ENCODE measurements at regions not wholly inside any gene's neighbourhood (a gene's known extent, or its start where the extent isn't known, plus 50 kb on each side); places are given as distances from the start of the nearest gene placed in this dataset.
"Not testable (repeated sequence)": the region's sequence is repeated elsewhere in the genome, so short reads cannot be mapped to it uniquely, and the experiment has no call there.

DNA sequence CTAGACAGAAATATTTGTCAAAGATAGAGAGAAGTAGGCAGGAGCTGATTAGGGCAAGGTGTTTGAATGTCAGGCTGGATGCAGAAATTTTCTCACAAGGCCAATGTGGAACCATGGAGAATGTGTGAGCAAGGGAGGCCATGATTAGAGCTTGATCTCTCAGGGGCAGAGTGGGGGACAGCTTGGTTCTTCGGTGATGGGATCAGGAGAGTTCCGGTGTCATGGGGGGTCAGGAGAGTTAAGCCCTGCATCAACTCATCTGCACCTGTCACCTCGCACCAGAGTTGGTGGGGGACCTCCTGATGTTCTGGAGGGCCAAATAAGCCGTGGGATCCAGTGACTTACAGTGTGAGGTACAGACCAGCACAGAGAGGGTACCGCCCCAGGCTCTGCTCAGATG is 175.1 kb upstream of the TPTE start:
- H3K9me3 ChIP-seq (replicated peaks in 1 of 3); intact Hi-C loops (cut with DNase I): not testable (repeated sequence)
- 49 to 55% (median 52%) methylated on average over 4 to 5 of the region's 5 CpGs for WGBS, 4 donors

DNA sequence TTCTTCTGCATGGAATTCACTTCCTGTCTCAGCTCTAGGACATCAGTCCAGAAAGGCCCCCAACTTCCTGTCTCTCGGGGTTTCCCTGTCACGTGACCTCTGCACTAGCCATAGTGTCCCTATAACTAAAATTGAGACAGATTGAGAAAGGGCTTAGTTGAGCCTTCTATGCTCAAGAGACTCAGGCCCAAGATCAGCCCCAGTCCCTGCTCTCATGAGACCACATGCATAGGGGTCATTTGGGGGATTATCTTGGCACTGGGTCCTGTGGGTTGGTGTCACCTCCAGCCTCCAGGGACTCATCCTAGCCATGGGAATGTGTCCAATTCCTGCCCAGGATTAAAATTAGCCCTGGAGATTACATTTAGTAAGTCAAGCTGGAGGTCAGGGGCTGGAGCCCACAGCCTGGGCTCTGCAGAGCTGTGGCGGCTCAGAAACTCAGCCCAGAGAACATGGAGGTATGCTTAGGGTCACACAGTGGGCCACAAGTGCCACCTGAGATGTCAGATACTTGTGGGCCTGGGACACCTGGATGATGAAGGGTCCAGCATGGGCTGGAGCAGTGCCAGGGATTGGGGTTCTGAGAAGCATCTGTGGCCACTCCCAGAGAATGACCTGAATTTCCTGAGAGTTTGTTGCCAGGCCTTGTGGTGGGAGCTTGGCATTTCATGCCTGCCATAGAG is 174.3 kb upstream of the TPTE start:
- H3K27ac ChIP-seq; DNase-seq; H3K4me1 ChIP-seq (replicated peaks in 1 of 2); H3K9me3 ChIP-seq (replicated peaks in 1 of 3); intact Hi-C loops (cut with DNase I); H3K4me3 ChIP-seq; H3K36me3 ChIP-seq (replicated peaks in 1 of 2); H3K27me3 ChIP-seq: not testable (repeated sequence)
- 66 to 79% (median 76%) methylated on average over 3 of the region's 3 CpGs for WGBS, 4 donors

More for the DNA sequence above, 175.1 kb upstream of the TPTE start:
- H3K4me3 ChIP-seq; H3K36me3 ChIP-seq (replicated peaks in 1 of 2); DNase-seq; H3K4me1 ChIP-seq (replicated peaks in 1 of 2); H3K27ac ChIP-seq; H3K27me3 ChIP-seq: not testable (repeated sequence)

DNA sequence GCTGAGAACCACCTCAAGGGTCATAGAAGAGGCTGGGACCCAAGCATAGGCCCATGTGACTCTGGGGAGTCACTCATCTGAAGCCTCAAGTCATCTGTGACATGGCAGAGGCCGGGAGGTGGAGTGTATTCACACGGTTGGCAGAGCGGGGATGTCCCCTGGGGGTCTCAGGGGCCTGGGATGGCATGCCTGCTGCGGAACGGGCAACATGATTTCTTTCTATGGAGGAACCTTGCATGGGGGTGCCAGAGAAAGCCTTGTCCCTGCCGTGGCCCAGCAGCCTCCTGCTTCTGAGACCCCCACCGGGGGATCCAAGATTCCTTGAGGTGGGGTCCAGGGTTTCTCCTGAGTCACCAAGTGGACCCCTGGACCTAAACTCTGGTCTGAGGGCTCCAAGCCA is 173.7 kb upstream of the TPTE start:
- H3K4me1 ChIP-seq (replicated peaks in 1 of 2); H3K27ac ChIP-seq; H3K9me3 ChIP-seq (replicated peaks in 1 of 3); DNase-seq; H3K27me3 ChIP-seq; H3K36me3 ChIP-seq (replicated peaks in 1 of 2); intact Hi-C loops (cut with DNase I); H3K4me3 ChIP-seq: not testable (repeated sequence)
- WGBS, 4 donors: 71 to 76% (median 75%) methylated on average over 7 of the region's 7 CpGs

DNA sequence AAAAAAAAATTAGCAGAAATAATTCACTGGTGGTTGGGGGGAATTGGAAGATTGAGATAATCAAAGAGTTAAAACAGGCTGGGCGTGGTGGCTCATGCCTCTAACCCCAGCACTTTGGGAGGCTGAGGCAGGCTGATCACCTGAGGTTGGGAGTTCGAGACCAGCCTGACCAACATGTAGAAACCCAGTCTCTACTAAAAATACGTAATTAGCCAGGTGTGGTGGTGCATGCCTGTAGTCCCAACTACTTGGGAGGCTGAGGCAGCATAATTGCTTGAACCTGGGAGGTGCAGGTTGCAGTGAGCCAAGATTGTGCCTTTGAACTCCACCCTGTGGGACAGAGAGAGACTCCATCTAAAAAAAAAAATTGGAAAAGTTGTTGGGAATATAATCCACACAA is 173.2 kb upstream of the TPTE start:
- DNase-seq; intact Hi-C loops (cut with DNase I); H3K36me3 ChIP-seq (replicated peaks in 1 of 2); H3K27ac ChIP-seq; H3K4me3 ChIP-seq; H3K9me3 ChIP-seq (replicated peaks in 1 of 3); H3K4me1 ChIP-seq (replicated peaks in 1 of 2); H3K27me3 ChIP-seq: not testable (repeated sequence)
- 41 to 46% (median 44%) methylated on average over 3 of the region's 3 CpGs for WGBS, 4 donors

DNA sequence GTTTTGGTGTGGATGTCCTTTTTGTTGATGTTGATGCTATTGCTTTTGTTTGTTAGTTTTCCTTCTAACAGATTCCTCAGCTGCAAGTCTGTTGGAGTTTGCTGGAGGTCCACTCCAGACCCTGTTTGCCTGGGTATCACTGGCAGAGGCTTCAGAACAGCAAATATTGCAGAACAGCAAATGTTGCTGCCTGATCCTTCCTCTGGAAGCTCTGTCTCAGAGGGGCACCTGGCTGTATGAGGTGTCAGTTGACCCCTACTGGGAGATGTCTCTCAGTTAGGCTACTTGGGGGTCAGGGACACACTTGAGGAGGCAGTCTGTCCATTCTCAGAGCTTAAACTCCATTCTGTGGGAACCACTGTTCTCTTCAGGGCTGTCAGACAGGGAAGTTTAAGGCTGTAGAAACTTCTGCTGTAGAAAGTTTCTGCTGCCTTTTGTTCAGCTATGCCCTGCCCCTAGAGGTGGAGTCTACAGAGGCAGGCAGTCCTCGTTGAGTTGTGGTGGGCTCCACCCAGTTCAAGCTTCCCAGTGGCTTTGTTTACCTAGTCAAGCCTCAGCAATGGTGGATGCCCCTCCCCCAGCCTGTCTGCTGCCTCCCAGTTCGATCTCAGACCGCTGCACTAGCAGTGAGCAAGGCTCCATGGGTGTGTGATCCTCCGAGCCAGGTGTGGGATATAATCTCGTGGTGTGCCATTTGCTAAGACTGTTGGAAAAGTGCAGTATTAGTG is 166.4 kb upstream of the TPTE start:
- H3K9me3 ChIP-seq (replicated peaks in 1 of 3); H3K4me3 ChIP-seq; DNase-seq; H3K27me3 ChIP-seq; H3K27ac ChIP-seq; intact Hi-C loops (cut with DNase I); H3K4me1 ChIP-seq (replicated peaks in 1 of 2); H3K36me3 ChIP-seq (replicated peaks in 1 of 2): not testable (repeated sequence)
- 35 to 42% (median 39%) methylated on average over 4 to 5 of the region's 5 CpGs for WGBS, 4 donors

DNA sequence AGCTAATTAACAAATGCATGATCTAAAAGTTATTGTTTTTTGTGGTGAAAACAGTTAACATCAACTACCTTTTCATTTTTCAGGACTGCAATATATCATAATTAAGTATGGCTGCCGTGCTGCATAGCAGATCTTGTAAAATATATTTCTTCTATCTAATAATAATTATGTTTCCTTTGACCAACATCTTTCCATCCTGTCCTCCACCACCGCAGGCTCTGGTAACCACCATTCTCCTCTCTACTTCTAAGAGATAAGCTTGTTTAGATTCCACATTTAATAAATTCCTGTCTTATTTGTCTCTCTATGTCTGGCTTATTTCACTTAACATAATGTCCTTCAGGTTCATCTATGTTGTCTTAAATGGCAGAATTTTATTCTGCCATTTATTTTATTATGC is 162.3 kb upstream of the TPTE start:
- intact Hi-C loops (cut with DNase I); H3K27me3 ChIP-seq; H3K4me3 ChIP-seq; DNase-seq; H3K36me3 ChIP-seq (replicated peaks in 1 of 2); H3K27ac ChIP-seq; H3K4me1 ChIP-seq (replicated peaks in 1 of 2); H3K9me3 ChIP-seq (replicated peaks in 1 of 3): not testable (repeated sequence)
- 60 to 70% (median 68%) methylated on average over 2 of the region's 2 CpGs for WGBS, 4 donors

DNA sequence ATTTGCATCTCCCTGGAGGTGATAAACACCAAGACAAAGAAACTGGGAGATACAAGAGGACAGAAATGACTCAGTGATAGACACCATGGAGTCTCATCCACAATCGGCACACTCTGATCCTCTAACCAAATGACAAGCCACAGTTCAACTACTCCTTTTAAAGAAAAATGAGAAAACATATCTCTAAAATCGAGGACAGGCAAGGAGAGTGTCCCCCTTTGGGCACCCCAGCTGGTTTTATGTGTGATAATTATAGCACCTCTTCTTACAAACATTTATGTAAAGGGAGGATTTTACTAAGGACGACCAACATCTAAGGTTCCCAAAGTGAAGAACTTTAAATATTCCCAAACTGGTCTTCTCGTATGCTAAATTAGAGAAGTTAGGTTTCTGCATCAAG is 161.5 kb upstream of the TPTE start:
- H3K9me3 ChIP-seq (replicated peaks in 1 of 3); H3K4me3 ChIP-seq; H3K27me3 ChIP-seq; H3K4me1 ChIP-seq (replicated peaks in 1 of 2); H3K36me3 ChIP-seq (replicated peaks in 1 of 2); DNase-seq; H3K27ac ChIP-seq; intact Hi-C loops (cut with DNase I): not testable (repeated sequence)
- WGBS, 4 donors: 44 to 53% (median 47%) methylated on average over 4 of the region's 4 CpGs

DNA sequence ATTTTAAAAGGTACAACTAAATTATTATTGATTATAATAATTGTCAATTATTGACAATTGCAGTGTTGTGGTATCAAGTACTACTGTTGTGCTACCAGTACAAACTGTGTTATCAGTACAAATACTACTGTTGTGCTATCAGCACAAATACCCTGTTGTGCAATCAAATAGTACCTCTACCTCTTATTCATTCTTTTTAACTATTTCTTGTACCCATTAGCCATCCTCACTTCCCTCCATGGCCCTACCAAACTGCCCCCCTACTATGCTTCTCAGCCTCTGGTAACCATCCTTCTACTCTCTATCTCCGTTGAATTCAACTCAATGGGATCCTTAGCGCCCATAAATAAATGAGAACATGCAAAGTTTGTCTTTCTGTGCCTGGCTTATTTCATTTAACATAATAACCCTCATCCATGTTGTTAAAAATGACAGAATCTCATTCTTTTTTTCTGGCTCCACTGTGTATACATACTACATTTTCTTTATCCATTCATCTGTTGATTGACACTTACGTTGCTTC is 160.1 kb upstream of the TPTE start:
- H3K9me3 ChIP-seq (replicated peaks in 1 of 3); H3K27me3 ChIP-seq; H3K4me1 ChIP-seq (replicated peaks in 1 of 2); H3K36me3 ChIP-seq (replicated peaks in 1 of 2); H3K4me3 ChIP-seq; DNase-seq; H3K27ac ChIP-seq; intact Hi-C loops (cut with DNase I): not testable (repeated sequence)
- 22 to 38% (median 35%) methylated on average over 2 to 3 of the region's 3 CpGs for WGBS, 4 donors

DNA sequence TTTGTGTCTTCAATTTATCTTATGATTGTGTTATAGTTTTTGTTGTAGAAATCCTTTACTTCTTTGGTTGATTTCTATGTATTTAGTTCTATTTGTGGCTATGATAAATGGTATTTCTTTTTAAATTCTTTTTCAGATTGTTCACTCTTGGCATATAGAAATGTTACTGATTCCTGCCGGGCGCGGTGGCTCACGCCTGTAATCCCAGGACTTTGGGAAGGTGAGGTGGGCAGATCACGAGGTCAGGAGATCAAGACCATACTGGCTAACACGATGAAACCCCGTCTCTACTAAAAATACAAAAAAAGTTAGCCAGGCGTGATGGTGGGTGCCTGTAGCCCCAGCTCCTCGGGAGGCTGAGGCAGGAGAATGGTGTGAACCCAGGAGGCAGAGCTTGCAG is 158.6 kb upstream of the TPTE start:
- H3K36me3 ChIP-seq (replicated peaks in 1 of 2); H3K4me3 ChIP-seq; H3K4me1 ChIP-seq (replicated peaks in 1 of 2); H3K27ac ChIP-seq; DNase-seq; H3K9me3 ChIP-seq (replicated peaks in 1 of 3); intact Hi-C loops (cut with DNase I); H3K27me3 ChIP-seq: not testable (repeated sequence)
- WGBS, 4 donors: 53 to 63% (median 59%) methylated on average over 9 of the region's 9 CpGs

DNA sequence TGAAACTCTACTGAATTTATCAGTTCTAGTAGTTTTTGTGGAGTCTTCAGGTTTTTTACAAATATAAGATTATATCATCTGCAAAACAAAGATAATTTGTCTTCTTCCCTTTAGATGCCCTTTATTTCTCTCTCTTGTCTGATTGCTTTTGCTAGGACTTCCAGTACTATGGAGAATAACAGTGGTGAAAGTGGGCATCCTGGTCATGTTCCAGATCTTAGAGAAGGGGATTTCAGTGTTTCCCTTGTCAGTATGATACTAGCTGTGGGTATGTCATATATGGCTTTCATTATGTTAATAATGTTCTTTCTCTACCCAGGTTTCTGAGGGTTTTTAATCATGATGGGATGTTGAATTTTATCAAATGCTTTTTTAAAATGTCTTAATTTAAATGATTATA is 158.1 kb upstream of the TPTE start:
- H3K4me1 ChIP-seq (replicated peaks in 1 of 2); H3K9me3 ChIP-seq (replicated peaks in 1 of 3); H3K27ac ChIP-seq; H3K27me3 ChIP-seq; intact Hi-C loops (cut with DNase I); H3K36me3 ChIP-seq (replicated peaks in 1 of 2); H3K4me3 ChIP-seq; DNase-seq: not testable (repeated sequence)

DNA sequence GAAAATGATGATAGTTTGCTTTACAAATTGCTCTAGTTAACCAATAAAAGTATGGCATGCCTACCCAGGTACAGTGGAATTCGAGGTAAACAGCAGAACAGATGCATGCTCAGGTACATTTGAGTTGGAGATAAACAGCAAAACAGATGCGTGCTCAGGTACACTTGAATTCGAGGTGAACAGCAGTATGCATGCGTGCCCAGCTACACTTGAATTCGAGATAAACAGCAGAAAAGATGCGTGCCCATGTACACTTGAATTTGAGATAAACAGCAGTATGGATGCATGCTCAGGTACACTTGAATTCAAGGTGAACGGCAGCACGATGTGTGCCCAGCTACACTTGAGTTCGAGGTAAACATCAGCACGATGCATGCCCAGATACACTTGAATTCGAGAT is 155.2 kb upstream of the TPTE start:
- WGBS, 4 donors: 43 to 55% (median 48%) methylated on average over 5 to 8 of the region's 11 CpGs
- H3K9me3 ChIP-seq (replicated peaks in 1 of 3); DNase-seq; H3K27ac ChIP-seq; H3K4me3 ChIP-seq; H3K36me3 ChIP-seq (replicated peaks in 1 of 2); intact Hi-C loops (cut with DNase I); H3K4me1 ChIP-seq (replicated peaks in 1 of 2); H3K27me3 ChIP-seq: not testable (repeated sequence)

All from adrenal gland (tissue), 9 donors.